GM12892 (cell line): ENCODE measurements at regions not wholly inside any gene's neighbourhood (a gene's known extent, or its start where the extent isn't known, plus 50 kb on each side); places are given as distances from the start of the nearest gene placed in this dataset.

Experiments used
- DNase-seq: peaks from one replicate; pipeline ENCODE4 v3.0.0; 2011; ENCODE audit not compliant: insufficient read length
- FAIRE-seq: peaks from 2 replicates; lab custom pipeline; 2011; peaks lifted over from hg19 to GRCh38; lab: Jason Lieb, UNC
- POLR2A ChIP-seq: IDR thresholded peaks from 2 replicates; pipeline ENCODE4 v1.6.1; 2011; ENCODE audit warnings: low read depth, low read length, control low read depth
- POLR2AphosphoS5 ChIP-seq: IDR thresholded peaks from 2 replicates; pipeline ENCODE4 v1.6.1; 2011; ENCODE audit warnings: low read depth, low read length, control low read depth
- TAF1 ChIP-seq: IDR thresholded peaks from 2 replicates; pipeline ENCODE4 v1.6.1; 2011; ENCODE audit warnings: low read depth, mild to moderate bottlenecking, control low read depth, low read length, borderline replicate concordance

DNA sequence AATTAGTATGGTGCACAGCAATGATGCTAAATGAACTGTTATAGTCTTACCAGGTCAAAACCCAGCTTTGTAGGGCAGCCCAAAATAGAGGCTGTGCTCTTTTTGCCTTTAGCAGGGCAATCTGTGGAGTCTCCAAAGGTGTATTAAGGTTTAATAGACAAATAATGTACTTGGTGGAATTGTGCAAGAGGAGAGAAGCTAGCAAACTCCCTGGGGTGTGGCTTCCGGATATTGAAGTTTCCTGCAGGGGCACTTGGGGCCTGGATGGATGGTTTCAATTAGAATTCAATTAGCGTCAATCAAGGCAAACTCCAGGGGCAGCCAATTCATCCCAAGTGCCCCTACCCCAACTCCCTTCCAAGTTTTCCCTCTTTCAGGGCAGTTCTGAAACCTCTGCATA lies 285.8 kb downstream of the UTP18 start:
- TF ChIP-seq POLR2A (no peak), POLR2AphosphoS5 (no peak), TAF1 (no peak)
- FAIRE-seq (no peak), DNase-seq (no peak)

DNA sequence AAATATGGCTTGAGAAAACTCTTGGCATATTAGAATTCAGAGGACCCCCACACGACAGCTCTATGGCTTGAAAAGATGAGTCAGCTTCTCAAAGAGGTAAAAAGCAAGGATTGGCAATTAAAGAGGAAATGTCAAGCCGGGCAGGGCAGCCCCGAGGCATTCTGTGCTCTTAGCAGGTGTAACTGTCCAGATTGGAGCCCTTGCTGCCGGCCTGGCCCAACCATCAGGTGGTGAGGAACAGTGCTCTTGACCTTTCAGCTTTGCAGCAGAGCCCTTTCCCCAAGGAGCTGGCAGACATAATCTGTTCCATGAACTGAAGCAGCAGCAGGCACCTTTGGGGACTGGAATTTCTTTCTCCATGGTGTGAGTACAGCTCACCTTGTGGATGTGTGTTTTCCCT lies 287.8 kb downstream of the UTP18 start:
- no peak for DNase-seq
- no peak for FAIRE-seq
- TF ChIP-seq POLR2A (no peak), POLR2AphosphoS5 (no peak), TAF1 (no peak)

DNA sequence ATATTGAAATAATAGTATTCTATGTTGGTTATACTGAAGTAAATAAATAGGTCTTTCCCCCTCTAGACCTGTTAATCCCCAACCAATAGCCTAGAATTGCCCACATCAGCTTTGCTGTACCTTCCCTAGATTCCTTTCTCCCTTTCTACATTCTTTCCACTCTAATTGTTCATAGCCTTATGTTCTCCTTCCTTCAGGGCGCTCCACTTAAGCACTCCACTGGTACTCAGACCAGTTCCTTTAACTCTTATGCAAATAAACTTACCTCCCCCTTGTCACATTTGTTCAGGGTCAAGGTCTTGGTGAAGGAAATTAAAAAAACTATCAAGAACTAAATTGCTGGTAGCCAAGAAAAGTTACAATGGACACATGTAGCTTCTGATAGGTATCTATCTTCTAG lies 294.8 kb downstream of the UTP18 start:
- FAIRE-seq (no peak), DNase-seq (no peak)
- TF ChIP-seq POLR2A, result no peak
- no peak for TF ChIP-seq TAF1
- TF ChIP-seq POLR2AphosphoS5, result no peak

DNA sequence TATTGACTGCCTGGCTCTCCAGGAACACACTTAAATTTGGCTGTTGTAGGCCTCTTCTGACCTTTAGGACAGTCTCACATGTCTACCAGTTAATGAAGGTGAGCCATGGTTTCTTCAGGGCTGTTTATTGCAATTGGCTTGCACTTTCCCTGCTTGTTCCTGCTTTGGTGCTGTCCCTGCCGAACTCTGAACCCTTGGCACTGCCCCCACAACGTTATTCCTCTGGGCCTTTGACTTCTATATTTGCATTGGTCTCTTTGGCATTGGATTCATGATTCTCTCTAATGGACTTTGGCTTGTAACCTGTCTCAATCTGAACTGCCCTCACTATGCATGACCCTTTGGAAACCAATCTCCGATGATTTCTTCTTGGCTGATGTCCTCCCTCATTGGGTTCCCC lies 299.4 kb downstream of the UTP18 start:
- DNase-seq (no peak), FAIRE-seq (no peak)
- TF ChIP-seq POLR2AphosphoS5 (no peak), POLR2A (no peak), TAF1 (no peak)

DNA sequence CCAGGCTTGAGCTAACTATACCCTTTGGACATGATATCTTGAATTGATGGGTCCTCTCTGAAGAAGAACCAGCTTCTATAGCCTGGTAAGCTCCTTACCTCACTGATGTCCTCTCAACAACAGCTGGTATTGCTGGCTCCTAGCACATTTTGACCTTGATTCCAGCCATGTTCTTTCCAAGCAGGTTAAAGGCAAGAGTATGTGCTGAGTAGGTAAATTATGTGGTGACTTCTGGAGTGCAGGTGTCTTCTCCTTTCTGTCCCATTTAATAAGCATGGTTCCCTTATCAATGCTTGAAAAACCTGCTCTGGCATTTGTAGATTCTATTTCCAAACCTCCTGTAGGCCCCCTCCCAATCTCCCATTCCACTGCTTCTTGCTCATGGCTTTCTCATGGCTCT lies 300.1 kb downstream of the UTP18 start:
- TF ChIP-seq POLR2A (no peak), POLR2AphosphoS5 (no peak), TAF1 (no peak)
- FAIRE-seq, result no peak

DNA sequence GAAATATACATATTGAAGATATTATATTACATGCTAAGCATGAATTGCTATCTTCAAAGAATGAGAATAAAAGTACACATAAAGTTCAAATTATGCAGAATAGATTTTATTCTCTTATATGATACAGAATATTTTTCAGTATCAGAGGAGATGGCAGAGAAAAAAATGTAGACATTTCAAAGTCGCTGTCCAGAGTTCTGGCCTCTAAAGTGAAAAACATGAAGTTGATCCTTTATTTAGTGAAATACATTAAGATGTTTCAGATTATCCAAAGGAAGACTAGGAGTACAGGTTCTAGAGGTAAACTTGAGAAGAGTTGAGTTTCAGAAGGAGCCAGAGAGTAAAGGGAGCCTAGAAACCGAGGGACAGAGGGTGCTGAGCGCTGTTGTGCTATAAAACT lies 303.6 kb downstream of the UTP18 start:
- FAIRE-seq, result no peak

More for the DNA sequence above, 300.1 kb downstream of the UTP18 start:
- DNase-seq, result no peak

DNA sequence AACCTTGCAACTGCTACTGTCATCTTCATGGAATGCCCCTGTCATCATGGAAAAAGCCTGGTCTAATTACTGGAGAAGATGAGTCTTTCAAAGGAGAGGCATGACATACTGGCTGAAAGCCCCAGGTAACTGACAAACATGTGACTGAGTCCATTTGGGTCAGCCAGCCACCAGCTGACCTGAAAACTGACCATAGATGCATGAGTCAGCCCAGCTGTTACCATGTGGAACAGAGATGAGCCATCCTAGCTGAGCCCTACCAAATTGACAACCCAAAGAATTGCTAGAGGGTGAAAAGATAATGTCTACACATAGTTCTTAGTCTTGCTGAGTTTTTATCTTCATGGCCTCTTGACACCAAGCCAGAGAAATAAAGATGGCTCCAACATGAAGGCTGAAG lies 311.8 kb downstream of the UTP18 start:
- FAIRE-seq (no peak), DNase-seq (no peak)
- TF ChIP-seq POLR2AphosphoS5 (no peak), TAF1 (no peak), POLR2A (no peak)

More for the DNA sequence above, 303.6 kb downstream of the UTP18 start:
- TF ChIP-seq POLR2AphosphoS5, result no peak
- TF ChIP-seq POLR2A, result no peak
- TF ChIP-seq TAF1, result no peak
- DNase-seq, result no peak
